Caco-2 (cell line): ENCODE measurements at regions not wholly inside any gene's neighbourhood (a gene's known extent, or its start where the extent isn't known, plus 50 kb on each side); places are given as distances from the start of the nearest gene placed in this dataset.

Experiments used
- BruUV-seq: library from RNA; stranded (reverse); fragments of 400-500 nt; replicated peaks from 2 replicates; lab custom pipeline; 2021; lab: Mats Ljungman, UMichigan
- CTCF ChIA-PET: fragments of 300-600 bp; sonication (Branson Sonifier 250); formaldehyde crosslinking; loops from one replicate; lab custom pipeline; 2022; ENCODE audit warnings: antibody characterized with exemption; lab: Charles Lee
- POLR2A ChIA-PET: fragments of 300-600 bp; sonication (Branson Sonifier 250); formaldehyde crosslinking; loops from one replicate; lab custom pipeline; 2022; ENCODE audit warnings: antibody characterized with exemption; lab: Charles Lee
- DNase-seq, 2 experiments: peaks; one replicate each; pipeline versions ENCODE4 v3.0.0 to v3.0.0-alpha.2; 2020 to 2022
- H3K27me3 ChIP-seq: replicated peaks from 2 replicates; pipeline ENCODE4 v1.6.0; 2011; ENCODE audit warnings: low read length; ENCODE audit not compliant: control insufficient read depth, insufficient read depth
- H3K36me3 ChIP-seq: 2 replicates; pipeline ENCODE4 v1.5.1; 2011; ENCODE audit warnings: low read length; ENCODE audit not compliant: control insufficient read depth, insufficient read depth
- H3K4me1 ChIP-seq: fragments of 250-450 bp; sonication (Bioruptor Pico); 2 replicates; pipeline ENCODE4 v1.5.1; 2020; ENCODE audit warnings: mild to moderate bottlenecking
- H3K4me3 ChIP-seq: 2 replicates; pipeline ENCODE4 v1.5.1; 2011; ENCODE audit warnings: low read depth, mild to moderate bottlenecking, control low read depth, low read length
- H3K9me3 ChIP-seq: fragments of 250-450 bp; sonication (Bioruptor Pico); 2 replicates; pipeline ENCODE4 v1.5.1; 2020; ENCODE audit warnings: mild to moderate bottlenecking, moderate library complexity
- H3K27ac Mint-ChIP-seq: one replicate; pipeline ENCODE4 v1.8.0; 2022; ENCODE audit warnings: mixed read lengths; ENCODE audit not compliant: unreplicated experiment
- H3K27me3 Mint-ChIP-seq: one replicate; pipeline ENCODE4 v1.8.0; 2022; ENCODE audit warnings: mixed read lengths; ENCODE audit not compliant: insufficient read depth, unreplicated experiment
- H3K36me3 Mint-ChIP-seq: one replicate; pipeline ENCODE4 v1.8.0; 2022; ENCODE audit warnings: mild to moderate bottlenecking, mixed read lengths; ENCODE audit not compliant: insufficient read depth, unreplicated experiment
- H3K4me1 Mint-ChIP-seq: one replicate; pipeline ENCODE4 v1.8.0; 2022; ENCODE audit warnings: low read depth, mixed read lengths; ENCODE audit not compliant: unreplicated experiment
- H3K4me3 Mint-ChIP-seq: one replicate; pipeline ENCODE4 v1.8.0; 2022; ENCODE audit warnings: mild to moderate bottlenecking, moderate library complexity, mixed read lengths; ENCODE audit not compliant: unreplicated experiment
- H3K9me3 Mint-ChIP-seq: one replicate; pipeline ENCODE4 v1.8.0; 2022; ENCODE audit warnings: mixed read lengths; ENCODE audit not compliant: unreplicated experiment
- intact Hi-C: fragments of 100-400 bp; cut with micrococcal nuclease; formaldehyde crosslinking; loops from one replicate; pipeline ENCODE4 v1.10.0; 2022; ENCODE audit not compliant: unreplicated experiment
- TF ChIP-seq, protein P1 (sequence below), 2 experiments: fragments of 200-600 bp in 1 of 2; IDR thresholded peaks; 1 replicate in 1 of 2; 2 replicates in 1 of 2; pipeline versions ENCODE4 v1.5.1 to v1.8.0; 2011 to 2022; ENCODE audit warnings: antibody characterized with exemption in 1 of 2, control low read depth in 1 of 2, inconsistent platforms in 1 of 2, low read depth in 1 of 2, low read length in 1 of 2, mild to moderate bottlenecking in 1 of 2, moderate library complexity in 1 of 2; ENCODE audit not compliant: insufficient read depth in 1 of 2, severe bottlenecking in 1 of 2, unreplicated experiment in 1 of 2

DNA sequence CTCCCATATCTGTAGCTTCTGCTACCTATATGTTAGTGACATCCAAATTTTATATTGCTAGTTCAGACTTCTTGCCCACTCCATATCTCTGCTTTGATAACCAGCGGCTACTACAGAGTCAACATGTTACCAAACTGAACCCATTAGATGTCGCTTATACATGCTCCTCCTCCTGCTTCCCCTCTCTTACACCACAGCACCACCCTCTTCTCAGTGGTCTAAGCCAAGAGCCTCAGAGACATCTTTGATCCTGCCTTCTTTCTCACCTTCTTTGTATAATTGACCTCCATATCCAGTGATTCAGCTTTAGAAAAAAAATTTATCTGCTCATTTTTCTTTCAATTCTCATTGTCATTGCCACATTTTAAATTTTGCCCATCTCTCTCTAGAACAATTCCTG lies 408.2 kb upstream of the TLE4 start:
- no peaks in the 10 kb centered on the region for H3K36me3 Mint-ChIP-seq
- no peak overlapping the region for H3K4me3 Mint-ChIP-seq
- Histone ChIP-seq H3K9me3 (no peaks in the 10 kb centered on the region), H3K27me3 (no peaks in the 10 kb centered on the region), H3K36me3 (no peaks in the 10 kb centered on the region), H3K4me1 (no peaks in the 10 kb centered on the region), H3K4me3 (no peak overlapping the region)
- H3K9me3 Mint-ChIP-seq = no peaks in the 10 kb centered on the region
- POLR2A ChIA-PET = no interaction called here
- H3K4me1 Mint-ChIP-seq = no peaks in the 10 kb centered on the region
- no TSS peak for BruUV-seq
- H3K27me3 Mint-ChIP-seq = no peaks in the 10 kb centered on the region
- H3K27ac Mint-ChIP-seq = no peak overlapping the region
- no peak for DNase-seq
- TF ChIP-seq, protein P1, sequence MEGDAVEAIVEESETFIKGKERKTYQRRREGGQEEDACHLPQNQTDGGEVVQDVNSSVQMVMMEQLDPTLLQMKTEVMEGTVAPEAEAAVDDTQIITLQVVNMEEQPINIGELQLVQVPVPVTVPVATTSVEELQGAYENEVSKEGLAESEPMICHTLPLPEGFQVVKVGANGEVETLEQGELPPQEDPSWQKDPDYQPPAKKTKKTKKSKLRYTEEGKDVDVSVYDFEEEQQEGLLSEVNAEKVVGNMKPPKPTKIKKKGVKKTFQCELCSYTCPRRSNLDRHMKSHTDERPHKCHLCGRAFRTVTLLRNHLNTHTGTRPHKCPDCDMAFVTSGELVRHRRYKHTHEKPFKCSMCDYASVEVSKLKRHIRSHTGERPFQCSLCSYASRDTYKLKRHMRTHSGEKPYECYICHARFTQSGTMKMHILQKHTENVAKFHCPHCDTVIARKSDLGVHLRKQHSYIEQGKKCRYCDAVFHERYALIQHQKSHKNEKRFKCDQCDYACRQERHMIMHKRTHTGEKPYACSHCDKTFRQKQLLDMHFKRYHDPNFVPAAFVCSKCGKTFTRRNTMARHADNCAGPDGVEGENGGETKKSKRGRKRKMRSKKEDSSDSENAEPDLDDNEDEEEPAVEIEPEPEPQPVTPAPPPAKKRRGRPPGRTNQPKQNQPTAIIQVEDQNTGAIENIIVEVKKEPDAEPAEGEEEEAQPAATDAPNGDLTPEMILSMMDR (IDR thresholded peaks at IDR 0.05; ENCODE audit: insufficient read depth in 1 of 2, low read depth in 1 of 2, low read length in 1 of 2, severe bottlenecking in 1 of 2, unreplicated experiment in 1 of 2) = no peak
- CTCF ChIA-PET = no interaction called here
- intact Hi-C loops = no loop called here

DNA sequence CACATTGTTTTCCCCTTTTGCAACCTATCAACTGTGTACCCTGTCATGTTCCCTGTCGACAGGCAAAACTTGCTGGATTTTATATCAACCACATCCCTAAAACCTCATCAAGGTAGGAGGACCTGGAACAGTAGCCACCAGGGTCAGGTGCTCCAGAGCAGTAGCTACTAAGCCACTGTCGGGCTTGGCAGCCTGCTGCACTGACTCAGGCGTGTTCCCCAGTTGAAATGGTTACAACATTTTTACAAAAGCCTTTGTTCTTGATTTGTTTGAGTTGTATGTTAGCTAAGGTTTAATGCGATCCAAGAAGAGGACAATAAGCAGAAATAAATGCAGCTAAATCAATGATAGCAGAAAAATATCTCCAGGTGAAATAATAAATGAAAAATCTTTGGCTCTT lies 407.4 kb upstream of the TLE4 start:
- H3K36me3 Mint-ChIP-seq = no peaks in the 10 kb centered on the region
- no peak for DNase-seq
- Histone ChIP-seq H3K4me3 (no peak overlapping the region), H3K27me3 (no peaks in the 10 kb centered on the region), H3K36me3 (no peaks in the 10 kb centered on the region), H3K9me3 (no peaks in the 10 kb centered on the region), H3K4me1 (no peaks in the 10 kb centered on the region)
- intact Hi-C loops = no loop called here
- H3K4me3 Mint-ChIP-seq = no peak overlapping the region
- TF ChIP-seq, protein P1 (IDR thresholded peaks at IDR 0.05; ENCODE audit: insufficient read depth in 1 of 2, low read depth in 1 of 2, low read length in 1 of 2, severe bottlenecking in 1 of 2, unreplicated experiment in 1 of 2) = no peak
- H3K27me3 Mint-ChIP-seq = no peaks in the 10 kb centered on the region
- H3K27ac Mint-ChIP-seq = no peak overlapping the region
- no peaks in the 10 kb centered on the region for H3K9me3 Mint-ChIP-seq
- CTCF ChIA-PET = no interaction called here
- no TSS peak for BruUV-seq
- no peaks in the 10 kb centered on the region for H3K4me1 Mint-ChIP-seq
- POLR2A ChIA-PET = no interaction called here

DNA sequence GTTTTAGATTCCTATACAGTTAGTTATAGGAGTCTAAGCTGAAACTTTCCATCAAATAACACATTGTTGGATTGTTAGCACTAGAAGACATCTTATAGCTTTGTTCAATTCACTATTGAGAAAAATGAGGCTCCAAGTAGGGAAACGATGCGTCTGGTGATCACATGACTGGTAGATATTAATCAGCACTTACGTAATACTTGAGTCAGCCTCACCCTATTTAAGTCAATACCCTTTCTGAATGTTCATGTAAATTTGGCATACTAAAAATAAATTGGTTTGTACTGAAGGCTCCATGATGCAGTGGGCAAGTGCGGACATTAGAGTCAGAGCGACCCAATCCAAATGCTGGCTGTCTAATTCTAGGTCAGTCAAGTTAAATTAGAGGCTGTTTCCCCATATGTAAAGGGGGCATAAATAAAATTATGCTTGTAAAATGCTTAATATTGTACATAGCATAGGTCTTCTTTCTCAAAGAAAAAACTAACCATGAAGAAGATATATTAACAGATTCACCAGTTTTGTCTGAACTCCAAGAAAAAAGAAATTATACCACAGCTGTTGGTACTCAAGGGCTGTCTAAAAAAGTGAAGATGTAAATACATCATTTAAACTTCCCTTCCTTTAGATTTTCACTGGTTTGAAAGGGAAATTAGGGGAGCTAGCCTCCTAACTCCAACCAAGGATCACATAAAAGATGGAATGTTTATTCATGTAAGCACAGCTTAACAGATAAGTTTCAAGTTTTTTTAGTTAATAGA lies 406.6 kb upstream of the TLE4 start:
- no peak for DNase-seq
- Mint-ChIP-seq H3K4me3 (no peak overlapping the region), H3K36me3 (no peaks in the 10 kb centered on the region), H3K27me3 (no peaks in the 10 kb centered on the region), H3K9me3 (no peaks in the 10 kb centered on the region), H3K4me1 (no peaks in the 10 kb centered on the region), H3K27ac (no peak overlapping the region)
- H3K36me3 ChIP-seq = no peaks in the 10 kb centered on the region
- ChIA-PET POLR2A (interaction anchor here (0.6 kb wide), 1 partner anchor 406 kb away, joined by 3 read pairs; the partner anchor contains the start of gene TLE4), CTCF (no interaction called here)
- H3K27me3 ChIP-seq = no peaks in the 10 kb centered on the region
- no peaks in the 10 kb centered on the region for H3K9me3 ChIP-seq
- no TSS peak for BruUV-seq
- H3K4me3 ChIP-seq = no peak overlapping the region
- intact Hi-C loops = no loop called here
- no peaks in the 10 kb centered on the region for H3K4me1 ChIP-seq
- TF ChIP-seq, protein P1 (IDR thresholded peaks at IDR 0.05; ENCODE audit: insufficient read depth in 1 of 2, low read depth in 1 of 2, low read length in 1 of 2, severe bottlenecking in 1 of 2, unreplicated experiment in 1 of 2) = no peak
